AG10803 (cell line): ENCODE measurements at regions not wholly inside any gene's neighbourhood (a gene's known extent, or its start where the extent isn't known, plus 50 kb on each side); places are given as distances from the start of the nearest gene placed in this dataset.

Experiments used
- DNase-seq: peaks from one replicate; pipeline ENCODE4 v3.0.0; 2010; ENCODE audit warnings: low read depth
- H3K4me3 ChIP-seq: 2 replicates; pipeline ENCODE4 v1.5.1; 2011; ENCODE audit warnings: mild to moderate bottlenecking, low read length, control low read depth
- CTCF ChIP-seq: conservative IDR thresholded peaks from 2 replicates; pipeline ENCODE4 v1.5.1; 2011; ENCODE audit warnings: mild to moderate bottlenecking, low read length, control low read depth, inconsistent platforms

- H3K4me3 ChIP-seq: no peak overlapping the region
- no peak for TF ChIP-seq CTCF
- DNase-seq: no peak
These were observed 2286.4 kb downstream of the TP53TG3F start for GRCh38 chr16:35745821-35746248.

GRCh38 chr16:35746281-35746962 lies 2287.0 kb downstream of the TP53TG3F start:
- H3K4me3 ChIP-seq: no peak overlapping the region
- no peak for TF ChIP-seq CTCF
- DNase-seq: no peak

DNA sequence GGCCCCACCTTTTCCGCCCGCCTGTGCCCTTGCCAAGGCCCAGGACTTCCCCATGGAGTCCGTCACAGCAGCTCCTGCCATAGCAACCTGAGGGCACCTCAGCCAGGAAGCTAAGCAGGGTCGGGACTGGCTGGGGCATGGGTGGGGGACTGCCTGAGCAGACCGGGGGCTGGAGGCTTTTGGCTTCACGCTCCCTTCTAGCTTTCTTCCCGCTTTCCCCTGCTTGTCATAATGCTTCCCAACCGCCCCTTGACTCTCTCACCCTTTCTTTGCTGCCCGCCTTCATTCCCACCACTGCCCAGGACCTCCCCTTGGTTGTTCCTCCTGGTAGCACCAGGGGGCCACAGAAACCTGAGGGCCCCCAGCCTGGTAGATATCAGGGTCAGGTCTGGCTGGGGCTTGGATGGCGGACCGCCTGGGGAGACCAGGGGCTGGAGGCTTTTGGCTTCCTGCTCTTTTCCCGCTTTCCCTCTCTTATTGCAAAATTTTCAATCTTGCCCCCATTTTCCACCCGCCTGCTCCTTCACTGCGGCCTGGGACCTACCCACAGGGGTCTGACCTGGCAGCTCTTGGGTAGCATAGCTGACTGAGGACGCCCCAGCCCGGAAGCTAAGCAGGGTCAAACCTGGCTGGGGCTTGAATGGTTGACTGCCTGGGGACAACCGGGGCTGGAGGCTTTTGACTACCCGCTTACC lies 2287.7 kb downstream of the TP53TG3F start:
- DNase-seq: no peak
- H3K4me3 ChIP-seq: no peak overlapping the region
- TF ChIP-seq CTCF: no peak

DNA sequence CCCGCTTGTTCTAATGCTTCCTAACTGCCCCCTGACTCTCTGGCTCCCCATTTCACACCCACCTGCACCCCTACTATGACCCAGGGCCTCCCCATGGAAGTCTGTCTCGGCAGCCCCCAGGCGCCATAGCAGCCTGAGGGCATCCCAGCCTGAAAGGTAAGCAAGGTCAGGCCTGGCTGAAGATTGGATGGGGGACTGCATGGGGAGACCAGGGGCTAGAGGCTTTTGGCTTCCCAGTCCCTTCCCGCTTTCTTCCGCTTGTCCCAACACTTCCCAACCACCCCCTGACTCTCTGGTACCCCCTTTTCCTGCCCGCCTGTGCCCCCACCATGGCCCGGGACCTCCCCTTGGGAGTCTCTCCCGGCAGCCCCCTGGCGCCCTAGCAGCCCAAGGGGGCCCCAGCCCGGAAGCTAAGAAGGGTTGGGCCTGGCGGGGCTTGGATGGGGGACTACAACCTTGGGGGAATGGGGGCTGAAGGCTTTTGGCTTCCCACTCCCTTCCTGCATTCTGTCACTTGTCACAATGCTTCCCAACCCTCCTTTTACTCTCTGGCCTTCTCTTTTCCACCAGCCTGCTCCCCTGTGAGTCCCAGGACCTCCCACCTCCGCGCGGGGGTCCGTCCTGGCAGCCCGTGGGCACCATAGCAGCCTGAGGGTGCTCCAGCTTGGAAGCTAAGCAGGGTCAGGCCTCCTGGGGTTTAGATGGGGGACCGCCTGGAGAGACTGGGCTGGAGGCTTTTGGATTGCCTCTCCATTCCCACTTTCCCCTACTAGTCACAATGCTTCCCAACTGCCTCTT lies 2288.4 kb downstream of the TP53TG3F start:
- no peak overlapping the region for H3K4me3 ChIP-seq
- DNase-seq: no peak
- TF ChIP-seq CTCF: no peak

- no peak for TF ChIP-seq CTCF
- no peak overlapping the region for H3K4me3 ChIP-seq
- DNase-seq: no peak
These were observed 2289.3 kb downstream of the TP53TG3F start for GRCh38 chr16:35748621-35749252.

DNA sequence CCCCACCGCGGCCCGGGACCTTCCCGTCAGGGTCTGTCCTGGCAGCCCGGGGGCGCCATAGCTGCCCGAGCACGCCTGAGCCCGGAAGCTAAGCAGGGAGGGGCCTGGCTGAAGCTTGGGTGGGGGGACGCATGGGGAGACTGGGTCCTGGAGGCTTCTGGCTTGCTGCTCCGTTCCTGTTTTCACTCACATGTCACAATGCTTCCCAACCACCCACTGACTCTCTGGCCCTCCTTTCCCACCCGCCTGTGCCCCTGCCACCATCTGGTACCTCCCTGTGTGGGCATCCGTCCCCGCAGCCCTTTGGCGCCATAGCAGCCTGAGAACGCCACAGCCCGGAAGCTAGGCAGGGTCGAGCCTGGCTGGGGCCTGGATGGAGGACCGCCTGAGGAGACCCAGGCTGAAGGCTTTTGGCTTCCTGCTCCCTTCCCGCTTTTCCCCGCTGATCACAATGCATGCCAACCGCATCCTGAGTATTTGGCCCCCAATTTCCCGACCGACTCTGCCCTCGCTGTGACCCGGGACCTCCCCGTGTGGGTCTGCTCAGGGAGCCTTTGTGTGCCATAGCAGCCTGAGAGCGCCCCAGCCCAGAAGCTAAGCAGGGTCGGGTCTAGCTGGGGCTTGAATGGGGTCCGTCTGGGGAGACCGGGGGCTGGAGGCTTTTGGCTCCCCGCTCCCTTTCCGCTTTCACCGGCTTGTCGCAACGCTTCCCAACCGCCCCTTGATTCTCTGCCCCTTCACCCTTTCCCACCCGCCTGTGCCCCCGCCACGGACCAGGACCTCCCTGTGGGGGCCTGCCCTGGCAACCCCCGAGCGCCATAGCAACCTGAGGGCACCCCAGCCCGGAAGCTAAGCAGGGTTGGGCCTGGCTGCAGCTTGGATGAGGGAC lies 2290.1 kb downstream of the TP53TG3F start:
- no peak for TF ChIP-seq CTCF
- no peak overlapping the region for H3K4me3 ChIP-seq
- no peak for DNase-seq
